ENCODE measurements at regions not wholly inside any gene's neighbourhood (a gene's known extent, or its start where the extent isn't known, plus 50 kb on each side); places are given as distances from the start of the nearest gene placed in this dataset.
A peak's percentile ranks its signal among the peaks of the same experiment; 100 is the strongest.

DNA sequence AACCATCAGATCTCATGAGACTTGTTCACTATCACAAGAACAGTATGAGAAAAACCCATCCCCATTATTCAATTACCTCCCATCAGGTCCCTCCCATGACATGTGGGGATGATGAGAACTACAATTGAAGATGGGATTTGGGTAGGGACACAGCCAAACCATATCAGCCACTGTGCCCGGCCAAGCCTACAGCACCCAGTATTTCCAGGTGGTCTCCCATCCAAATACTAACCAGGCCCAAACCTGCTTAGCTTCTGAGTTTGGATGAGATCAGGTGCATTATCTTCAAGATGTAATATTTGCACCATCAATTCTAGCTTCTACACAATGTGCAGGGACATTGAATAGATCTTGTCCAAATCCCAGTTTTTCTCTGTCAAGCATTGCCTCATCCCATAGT lies 196.9 kb downstream of the BAMBI start:
- TF ChIP-seq, protein P1, sequence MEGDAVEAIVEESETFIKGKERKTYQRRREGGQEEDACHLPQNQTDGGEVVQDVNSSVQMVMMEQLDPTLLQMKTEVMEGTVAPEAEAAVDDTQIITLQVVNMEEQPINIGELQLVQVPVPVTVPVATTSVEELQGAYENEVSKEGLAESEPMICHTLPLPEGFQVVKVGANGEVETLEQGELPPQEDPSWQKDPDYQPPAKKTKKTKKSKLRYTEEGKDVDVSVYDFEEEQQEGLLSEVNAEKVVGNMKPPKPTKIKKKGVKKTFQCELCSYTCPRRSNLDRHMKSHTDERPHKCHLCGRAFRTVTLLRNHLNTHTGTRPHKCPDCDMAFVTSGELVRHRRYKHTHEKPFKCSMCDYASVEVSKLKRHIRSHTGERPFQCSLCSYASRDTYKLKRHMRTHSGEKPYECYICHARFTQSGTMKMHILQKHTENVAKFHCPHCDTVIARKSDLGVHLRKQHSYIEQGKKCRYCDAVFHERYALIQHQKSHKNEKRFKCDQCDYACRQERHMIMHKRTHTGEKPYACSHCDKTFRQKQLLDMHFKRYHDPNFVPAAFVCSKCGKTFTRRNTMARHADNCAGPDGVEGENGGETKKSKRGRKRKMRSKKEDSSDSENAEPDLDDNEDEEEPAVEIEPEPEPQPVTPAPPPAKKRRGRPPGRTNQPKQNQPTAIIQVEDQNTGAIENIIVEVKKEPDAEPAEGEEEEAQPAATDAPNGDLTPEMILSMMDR (IDR thresholded peaks at IDR 0.05; ENCODE audit: unreplicated experiment in 3 of 3), result no peak
- Mint-ChIP-seq H3K4me1 (peaks cover 12% of the 10 kb centered on the region), H3K36me3 (ENCODE audit: low read depth) (no peaks in the 10 kb centered on the region), H3K4me3 (no peak overlapping the region), H3K27ac (peak overlapping the region in 1 of 3 experiments; percentile 50), H3K9me3 (no peaks in the 10 kb centered on the region), H3K27me3 (ENCODE audit: low read depth) (peaks cover 19% of the 10 kb centered on the region)

DNA sequence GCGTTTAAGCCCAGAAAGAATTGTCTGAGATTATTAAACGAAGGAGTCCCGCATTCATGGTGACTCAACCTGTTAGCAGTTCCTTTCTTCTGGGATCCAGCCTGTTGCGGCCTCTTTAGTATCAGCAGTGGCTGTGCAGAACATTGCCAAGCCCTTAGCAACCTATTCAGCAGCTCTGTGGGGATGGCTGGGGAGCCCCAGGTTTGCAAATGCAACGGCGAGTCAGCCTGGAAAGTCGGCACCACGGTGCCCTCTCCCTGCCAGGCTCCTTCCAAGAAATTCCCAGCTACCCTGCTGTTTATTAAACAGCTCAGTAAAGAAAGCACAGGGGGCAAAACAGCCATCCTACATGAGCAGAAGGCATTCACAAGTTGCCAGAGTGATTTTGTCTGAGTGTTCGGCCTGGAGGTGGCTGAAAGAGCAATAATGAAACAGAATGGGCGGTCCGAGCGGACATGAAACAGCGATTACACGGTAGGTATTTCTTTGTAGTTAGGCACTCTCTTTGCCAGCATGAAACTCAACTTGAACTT lies 198.3 kb downstream of the BAMBI start:
- Mint-ChIP-seq H3K27me3 (ENCODE audit: low read depth) (peaks cover 15% of the 10 kb centered on the region), H3K36me3 (ENCODE audit: low read depth) (no peaks in the 10 kb centered on the region), H3K4me3 (peak overlapping the region in 1 of 3 experiments; percentile 2), H3K4me1 (peaks cover 21% of the 10 kb centered on the region), H3K9me3 (no peaks in the 10 kb centered on the region), H3K27ac (peak overlapping the region in 2 of 3 experiments; percentile 6 to 43)
- TF ChIP-seq, protein P1 (IDR thresholded peaks at IDR 0.05; ENCODE audit: unreplicated experiment in 3 of 3), result no peak

- Mint-ChIP-seq H3K4me3 (no peak overlapping the region), H3K27ac (peak overlapping the region in 2 of 3 experiments; percentile 20 to 38), H3K36me3 (ENCODE audit: low read depth) (no peaks in the 10 kb centered on the region), H3K27me3 (ENCODE audit: low read depth) (peaks cover 15% of the 10 kb centered on the region), H3K9me3 (no peaks in the 10 kb centered on the region), H3K4me1 (peaks cover 34% of the 10 kb centered on the region)
- TF ChIP-seq, protein P1 (IDR thresholded peaks at IDR 0.05; ENCODE audit: unreplicated experiment in 3 of 3), result no peak
Observed at GRCh38 chr10:28878236-28878970, 201.1 kb downstream of the BAMBI start.

- TF ChIP-seq, protein P1 (IDR thresholded peaks at IDR 0.05; ENCODE audit: unreplicated experiment in 3 of 3), result no peak
- H3K27ac Mint-ChIP-seq, result peak overlapping the region in 1 of 3 experiments; percentile 68
- H3K4me1 Mint-ChIP-seq, result peaks cover 42% of the 10 kb centered on the region
- H3K9me3 Mint-ChIP-seq, result no peaks in the 10 kb centered on the region
- H3K36me3 Mint-ChIP-seq (ENCODE audit: low read depth), result no peaks in the 10 kb centered on the region
- H3K4me3 Mint-ChIP-seq, result no peak overlapping the region
- peaks cover 15% of the 10 kb centered on the region for H3K27me3 Mint-ChIP-seq (ENCODE audit: low read depth)
Observed at GRCh38 chr10:28879246-28879645, 201.9 kb downstream of the BAMBI start.

DNA sequence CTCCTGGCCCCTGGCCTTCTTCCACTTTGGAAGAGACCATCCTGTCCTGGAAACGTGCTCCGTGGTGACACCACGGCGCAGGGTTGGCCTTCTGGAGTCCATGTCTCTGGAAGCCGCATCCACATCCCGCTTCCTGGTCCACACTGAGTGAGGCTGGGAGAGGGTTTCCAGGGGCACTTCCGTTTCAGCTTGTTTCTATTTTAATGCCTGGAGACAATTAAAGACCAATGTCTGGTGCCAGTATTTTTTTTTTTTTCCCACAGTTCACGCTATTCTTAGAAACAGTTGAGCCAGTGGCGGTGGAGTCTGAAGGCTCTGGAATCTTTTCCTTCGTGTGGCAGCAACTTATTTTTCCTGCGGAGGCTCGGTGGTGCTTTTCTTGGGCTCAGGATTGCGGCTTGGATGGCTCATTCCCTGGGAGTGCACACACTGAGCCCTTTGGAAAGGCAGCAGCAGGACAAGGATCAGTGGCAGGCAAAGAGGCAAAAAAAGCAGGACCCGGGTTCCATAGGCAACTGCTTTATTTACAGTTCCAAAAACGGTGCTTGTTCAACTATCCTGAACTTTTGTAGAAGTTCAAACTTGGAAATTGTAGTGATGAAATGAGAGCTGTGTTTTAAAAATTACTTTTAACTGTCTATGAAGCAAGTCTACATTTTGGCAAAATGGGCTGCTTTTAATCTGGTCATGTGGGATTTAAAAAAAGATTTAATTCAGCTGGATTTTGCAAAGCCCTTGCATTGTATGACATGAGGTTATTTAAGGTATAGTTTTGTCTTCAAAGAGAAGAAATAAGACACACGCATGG lies 202.8 kb downstream of the BAMBI start:
- H3K36me3 Mint-ChIP-seq (ENCODE audit: low read depth), result no peaks in the 10 kb centered on the region
- no peak overlapping the region for H3K4me3 Mint-ChIP-seq
- peaks cover 45% of the 10 kb centered on the region for H3K4me1 Mint-ChIP-seq
- no peaks in the 10 kb centered on the region for H3K9me3 Mint-ChIP-seq
- peaks cover 8% of the 10 kb centered on the region for H3K27me3 Mint-ChIP-seq (ENCODE audit: low read depth)
- TF ChIP-seq, protein P1 (IDR thresholded peaks at IDR 0.05; ENCODE audit: unreplicated experiment in 3 of 3), result no peak
- H3K27ac Mint-ChIP-seq, result peak overlapping the region; percentile 59 to 68 (median 66)

Data from nephron (organoid).